DND-41 (cell line): ENCODE measurements at regions not wholly inside any gene's neighbourhood (a gene's known extent, or its start where the extent isn't known, plus 50 kb on each side); places are given as distances from the start of the nearest gene placed in this dataset.

ENCODE experiments used
- ATAC-seq: fragments of 200-7000 bp; cut with Tn5 transposase; 3 replicates; pipeline ENCODE4 v1.9.1; 2021; ENCODE audit warnings: low read depth; ENCODE audit not compliant: insufficient read depth
- DNase-seq: peaks from one replicate; pipeline ENCODE4 v3.0.0-alpha.2; 2020
- H2AFZ ChIP-seq: 2 replicates; pipeline ENCODE4 v1.6.0; 2012; ENCODE audit warnings: low read depth, low read length
- H3K27ac ChIP-seq: 2 replicates; pipeline ENCODE4 v1.5.1; 2012; ENCODE audit warnings: low read length, inconsistent platforms
- H3K27me3 ChIP-seq: fragments of 200-600 bp; sonication (generic); 2 replicates; pipeline ENCODE4 v1.6.0; 2012; ENCODE audit warnings: low read length, mild to moderate bottlenecking, inconsistent platforms; ENCODE audit not compliant: insufficient read depth, poor library complexity
- H3K36me3 ChIP-seq: 2 replicates; pipeline ENCODE4 v1.5.1; 2012; ENCODE audit warnings: low read length, inconsistent platforms; ENCODE audit not compliant: insufficient read depth
- H3K4me1 ChIP-seq: 2 replicates; pipeline ENCODE4 v1.5.1; 2012; ENCODE audit warnings: mild to moderate bottlenecking, low read length; ENCODE audit not compliant: insufficient read depth
- H3K4me2 ChIP-seq: 2 replicates; pipeline ENCODE4 v1.6.0; 2012; ENCODE audit warnings: mild to moderate bottlenecking, moderate library complexity, low read length, inconsistent platforms; ENCODE audit not compliant: insufficient read depth
- H3K4me3 ChIP-seq, 2 experiments: fragments of 200-600 bp in 1 of 2; shearing (Covaris generic) in 1 of 2; 2 replicates each; pipeline ENCODE4 v1.5.1; 2012 to 2016; ENCODE audit warnings: inconsistent platforms in 2 of 2, low read length in 2 of 2, mild to moderate bottlenecking in 2 of 2, low read depth in 1 of 2, moderate library complexity in 1 of 2
- H3K79me2 ChIP-seq: 2 replicates; pipeline ENCODE4 v1.6.0; 2012; ENCODE audit warnings: low read length, inconsistent platforms; ENCODE audit not compliant: insufficient read depth
- H3K9ac ChIP-seq: 2 replicates; pipeline ENCODE4 v1.6.0; 2012; ENCODE audit warnings: low read depth, mild to moderate bottlenecking, inconsistent platforms, low read length, moderate library complexity
- H3K9me3 ChIP-seq: 2 replicates; pipeline ENCODE4 v1.5.1; 2012; ENCODE audit warnings: low read length, moderate library complexity, mild to moderate bottlenecking, inconsistent platforms; ENCODE audit not compliant: insufficient read depth, severe bottlenecking
- H4K20me1 ChIP-seq: 2 replicates; pipeline ENCODE4 v1.6.0; 2012; ENCODE audit warnings: low read length; ENCODE audit not compliant: insufficient read depth
- EZH2 ChIP-seq: IDR thresholded peaks from 3 replicates; pipeline ENCODE4 v1.6.1; 2012; ENCODE audit warnings: borderline replicate concordance, low read depth, mild to moderate bottlenecking, moderate library complexity, low read length, inconsistent platforms; ENCODE audit not compliant: severe bottlenecking
- TF ChIP-seq, protein P1 (sequence below): IDR thresholded peaks from 2 replicates; pipeline ENCODE4 v1.5.1; 2012; ENCODE audit warnings: borderline replicate concordance, low read length, moderate library complexity, mild to moderate bottlenecking; ENCODE audit not compliant: poor library complexity, severe bottlenecking; ENCODE audit errors: extremely low read depth

DNA sequence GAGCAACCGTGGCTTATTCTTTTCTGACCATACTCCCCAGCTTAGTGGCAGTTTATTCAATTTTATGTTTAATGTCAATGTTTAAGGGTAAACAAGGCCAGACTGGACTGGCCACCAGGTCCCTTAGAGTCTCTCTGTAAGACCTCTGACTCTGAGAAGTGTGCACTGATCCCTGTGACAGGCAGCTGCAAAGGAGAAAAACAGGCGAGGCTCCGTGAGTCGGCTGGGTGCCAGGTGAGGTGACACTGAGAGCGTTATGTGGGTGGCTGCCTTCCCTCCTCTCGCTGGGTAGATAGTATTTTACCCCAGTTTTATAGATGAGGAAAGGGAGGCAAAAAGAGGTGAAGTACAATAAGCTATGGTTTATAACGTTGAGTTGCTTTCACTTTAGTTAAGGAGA is 139.4 kb upstream of the HDAC4 start:
- Histone ChIP-seq H3K36me3 (no peaks in the 10 kb centered on the region), H3K9me3 (peaks cover 5% of the 10 kb centered on the region), H3K4me1 (peaks cover 17% of the 10 kb centered on the region), H2AFZ (no peak overlapping the region), H3K27me3 (no peaks in the 10 kb centered on the region), H3K4me2 (no peak overlapping the region), H3K4me3 (no peak overlapping the region), H4K20me1 (no peaks in the 10 kb centered on the region), H3K27ac (no peak overlapping the region), H3K79me2 (no peaks in the 10 kb centered on the region), H3K9ac (no peak overlapping the region)
- ATAC-seq (no peak), DNase-seq (no peak)
- TF ChIP-seq, protein P1, sequence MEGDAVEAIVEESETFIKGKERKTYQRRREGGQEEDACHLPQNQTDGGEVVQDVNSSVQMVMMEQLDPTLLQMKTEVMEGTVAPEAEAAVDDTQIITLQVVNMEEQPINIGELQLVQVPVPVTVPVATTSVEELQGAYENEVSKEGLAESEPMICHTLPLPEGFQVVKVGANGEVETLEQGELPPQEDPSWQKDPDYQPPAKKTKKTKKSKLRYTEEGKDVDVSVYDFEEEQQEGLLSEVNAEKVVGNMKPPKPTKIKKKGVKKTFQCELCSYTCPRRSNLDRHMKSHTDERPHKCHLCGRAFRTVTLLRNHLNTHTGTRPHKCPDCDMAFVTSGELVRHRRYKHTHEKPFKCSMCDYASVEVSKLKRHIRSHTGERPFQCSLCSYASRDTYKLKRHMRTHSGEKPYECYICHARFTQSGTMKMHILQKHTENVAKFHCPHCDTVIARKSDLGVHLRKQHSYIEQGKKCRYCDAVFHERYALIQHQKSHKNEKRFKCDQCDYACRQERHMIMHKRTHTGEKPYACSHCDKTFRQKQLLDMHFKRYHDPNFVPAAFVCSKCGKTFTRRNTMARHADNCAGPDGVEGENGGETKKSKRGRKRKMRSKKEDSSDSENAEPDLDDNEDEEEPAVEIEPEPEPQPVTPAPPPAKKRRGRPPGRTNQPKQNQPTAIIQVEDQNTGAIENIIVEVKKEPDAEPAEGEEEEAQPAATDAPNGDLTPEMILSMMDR = no peak
- no peak for TF ChIP-seq EZH2

DNA sequence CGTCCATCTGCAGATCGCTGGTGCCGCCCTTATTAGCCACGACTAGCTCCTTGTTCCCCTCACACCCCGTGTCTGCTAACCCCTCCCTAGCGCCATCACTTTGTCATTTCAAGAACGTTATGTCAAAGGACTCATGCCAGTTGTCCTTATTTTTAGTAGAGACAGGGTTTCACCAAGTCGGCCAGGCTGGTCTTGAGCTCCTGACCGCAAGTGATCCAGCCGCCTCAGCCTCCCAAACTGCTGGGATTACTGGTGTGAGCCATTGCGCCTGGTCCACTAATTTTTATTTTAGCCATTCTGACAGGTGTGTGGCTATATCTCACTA is 138.9 kb upstream of the HDAC4 start:
- H3K27ac ChIP-seq = no peak overlapping the region
- no peak for DNase-seq
- no peak overlapping the region for H3K4me3 ChIP-seq
- no peak for ATAC-seq
- no peaks in the 10 kb centered on the region for H3K36me3 ChIP-seq
- H4K20me1 ChIP-seq = no peaks in the 10 kb centered on the region
- H3K9me3 ChIP-seq = peaks cover 8% of the 10 kb centered on the region
- no peaks in the 10 kb centered on the region for H3K79me2 ChIP-seq
- no peak overlapping the region for H2AFZ ChIP-seq
- no peaks in the 10 kb centered on the region for H3K27me3 ChIP-seq
- no peak for TF ChIP-seq EZH2
- TF ChIP-seq, protein P1 = no peak
- H3K9ac ChIP-seq = no peak overlapping the region
- H3K4me2 ChIP-seq = no peak overlapping the region
- peaks cover 13% of the 10 kb centered on the region for H3K4me1 ChIP-seq

DNA sequence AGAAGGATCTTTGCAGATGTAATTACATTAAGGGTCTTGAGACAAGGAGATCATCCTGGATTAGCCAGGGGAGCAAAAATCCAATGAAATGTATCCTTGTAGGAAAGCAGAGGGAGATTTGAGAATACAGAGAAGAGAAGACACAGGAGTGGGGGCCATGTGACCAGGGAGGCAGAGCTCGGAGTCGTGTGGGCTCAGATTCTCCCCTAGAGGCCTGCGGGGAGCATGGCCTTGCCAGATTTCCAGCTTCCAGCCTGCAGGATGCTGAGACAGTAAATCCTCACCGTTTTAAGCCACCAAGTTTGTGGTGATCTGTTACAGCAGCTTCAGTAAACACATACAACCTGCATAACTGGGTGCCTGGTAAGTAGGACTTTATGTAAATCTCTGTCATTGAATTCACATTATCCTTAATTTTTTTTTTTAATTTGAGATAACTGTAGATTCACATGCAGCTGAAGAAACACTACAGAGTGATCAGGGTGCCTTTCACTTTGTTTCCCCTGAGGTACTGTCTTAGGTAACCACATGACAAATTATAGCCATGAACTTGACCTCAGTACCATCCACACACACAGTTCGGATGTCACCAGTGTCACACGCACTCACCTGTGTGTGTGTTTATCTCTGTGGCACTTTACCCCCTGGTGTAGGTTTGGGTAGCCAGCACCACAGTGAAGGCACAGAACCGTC is 138.4 kb upstream of the HDAC4 start:
- peaks cover 8% of the 10 kb centered on the region for H3K4me1 ChIP-seq

More for the DNA sequence above, 138.4 kb upstream of the HDAC4 start:
- DNase-seq = no peak
- no peak for ATAC-seq
- Histone ChIP-seq H3K79me2 (no peaks in the 10 kb centered on the region), H4K20me1 (no peaks in the 10 kb centered on the region), H3K4me3 (no peak overlapping the region), H3K27me3 (no peaks in the 10 kb centered on the region), H3K27ac (no peak overlapping the region), H3K4me2 (no peak overlapping the region), H2AFZ (no peak overlapping the region), H3K36me3 (no peaks in the 10 kb centered on the region), H3K9ac (no peak overlapping the region), H3K9me3 (peaks cover 11% of the 10 kb centered on the region)
- no peak for TF ChIP-seq EZH2
- TF ChIP-seq, protein P1 = no peak
